ENCODE measurements at regions not wholly inside any gene's neighbourhood (a gene's known extent, or its start where the extent isn't known, plus 50 kb on each side); places are given as distances from the start of the nearest gene placed in this dataset.

- Histone ChIP-seq H3K4me3 (ENCODE audit: low read length) (no peak overlapping the region), H3K4me1 (ENCODE audit: control insufficient read depth, insufficient read depth, low read length) (peaks cover 12% of the 10 kb centered on the region), H3K9me3 (ENCODE audit: control insufficient read depth, low read length) (no peaks in the 10 kb centered on the region), H3K27ac (ENCODE audit: low read length) (no peak overlapping the region), H3K27me3 (ENCODE audit: control insufficient read depth, insufficient read depth) (no peaks in the 10 kb centered on the region)
- ATAC-seq: no peak
- peak in 1 of 3 donors; percentile 4 for DNase-seq
- 92% methylated on average over 11 of the region's 11 CpGs for WGBS
- intact Hi-C loops (cut with DNase I): loop anchor here in 3 of 4 donors (5.0 to 10.0 kb wide), 3 partner anchors 75 to 323 kb away; partner anchors contain the start of gene GSE1 (in 1 of the 3)
Observed at GRCh38 chr16:85391769-85392583, 221.1 kb upstream of the GSE1 start.

- H3K4me1 ChIP-seq (ENCODE audit: control insufficient read depth, insufficient read depth, low read length): peaks cover 12% of the 10 kb centered on the region
- H3K27ac ChIP-seq (ENCODE audit: low read length): no peak overlapping the region
- no peaks in the 10 kb centered on the region for H3K27me3 ChIP-seq (ENCODE audit: control insufficient read depth, insufficient read depth)
- intact Hi-C loops (cut with DNase I): loop anchor here in 3 of 4 donors (5.0 to 10.0 kb wide), 3 partner anchors 74 to 322 kb away; partner anchors contain the start of gene GSE1 (in 1 of the 3)
- H3K4me3 ChIP-seq (ENCODE audit: low read length): no peak overlapping the region
- no peaks in the 10 kb centered on the region for H3K9me3 ChIP-seq (ENCODE audit: control insufficient read depth, low read length)
- ATAC-seq (no peak), DNase-seq (peak in 2 of 3 donors; percentile 7 to 30)
- 94% methylated on average over 17 of the region's 17 CpGs for WGBS
Observed at GRCh38 chr16:85392756-85393673, 220.1 kb upstream of the GSE1 start.

- ATAC-seq (peak; percentile 5 to 41), DNase-seq (peak; percentile 76 to 91 (median 88))
- Histone ChIP-seq H3K4me1 (ENCODE audit: control insufficient read depth, insufficient read depth, low read length) (peaks cover 12% of the 10 kb centered on the region), H3K4me3 (ENCODE audit: low read length) (no peak overlapping the region), H3K27ac (ENCODE audit: low read length) (no peak overlapping the region), H3K9me3 (ENCODE audit: control insufficient read depth, low read length) (no peaks in the 10 kb centered on the region), H3K27me3 (ENCODE audit: control insufficient read depth, insufficient read depth) (no peaks in the 10 kb centered on the region)
- 54% methylated on average over 34 of the region's 34 CpGs for WGBS
- intact Hi-C loops (cut with DNase I): loop anchor here in 3 of 4 donors (5.0 to 10.0 kb wide), 3 partner anchors 73 to 321 kb away; partner anchors contain the start of gene GSE1 (in 1 of the 3)
Observed at GRCh38 chr16:85393674-85394451, 219.3 kb upstream of the GSE1 start.

GRCh38 chr16:85394456-85395206 lies 218.5 kb upstream of the GSE1 start:
- ATAC-seq: no peak
- intact Hi-C loops (cut with DNase I): loop anchor here in 3 of 4 donors (5.0 to 10.0 kb wide), 3 partner anchors 73 to 320 kb away; partner anchors contain the start of gene GSE1 (in 1 of the 3)
- peak; percentile 15 to 38 (median 32) for DNase-seq
- Histone ChIP-seq H3K27ac (ENCODE audit: low read length) (no peak overlapping the region), H3K4me1 (ENCODE audit: control insufficient read depth, insufficient read depth, low read length) (peaks cover 12% of the 10 kb centered on the region), H3K4me3 (ENCODE audit: low read length) (no peak overlapping the region), H3K27me3 (ENCODE audit: control insufficient read depth, insufficient read depth) (no peaks in the 10 kb centered on the region), H3K9me3 (ENCODE audit: control insufficient read depth, low read length) (no peaks in the 10 kb centered on the region)
- 90% methylated on average over 21 of the region's 21 CpGs for WGBS

GRCh38 chr16:85395207-85395912 lies 217.8 kb upstream of the GSE1 start:
- H3K4me1 ChIP-seq (ENCODE audit: control insufficient read depth, insufficient read depth, low read length): peaks cover 12% of the 10 kb centered on the region
- 33% methylated on average over 25 of the region's 25 CpGs for WGBS
- no peaks in the 10 kb centered on the region for H3K27me3 ChIP-seq (ENCODE audit: control insufficient read depth, insufficient read depth)
- ATAC-seq (peak; percentile 69 to 77), DNase-seq (peak; percentile 84 to 92 (median 89))
- H3K27ac ChIP-seq (ENCODE audit: low read length): peak overlapping the region; percentile 18
- no peaks in the 10 kb centered on the region for H3K9me3 ChIP-seq (ENCODE audit: control insufficient read depth, low read length)
- intact Hi-C loops (cut with DNase I): loop anchor here in 2 of 4 donors (10.0 kb wide), 2 partner anchors 219 to 319 kb away; partner anchors contain the start of gene GSE1 (in 1 of the 2)
- no peak overlapping the region for H3K4me3 ChIP-seq (ENCODE audit: low read length)

- peak; percentile 21 to 71 (median 70) for DNase-seq
- Histone ChIP-seq H3K27me3 (ENCODE audit: control insufficient read depth, insufficient read depth) (no peaks in the 10 kb centered on the region), H3K9me3 (ENCODE audit: control insufficient read depth, low read length) (no peaks in the 10 kb centered on the region), H3K4me3 (ENCODE audit: low read length) (no peak overlapping the region), H3K27ac (ENCODE audit: low read length) (peak overlapping the region; percentile 10), H3K4me1 (ENCODE audit: control insufficient read depth, insufficient read depth, low read length) (peaks cover 12% of the 10 kb centered on the region)
- 42% methylated on average over 24 of the region's 24 CpGs for WGBS
- peak; percentile 4 to 6 for ATAC-seq
- intact Hi-C loops (cut with DNase I): loop anchor here in 2 of 4 donors (10.0 kb wide), 2 partner anchors 219 to 319 kb away; partner anchors contain the start of gene GSE1 (in 1 of the 2)
Observed at GRCh38 chr16:85395913-85396878, 216.9 kb upstream of the GSE1 start.

- Histone ChIP-seq H3K27me3 (ENCODE audit: control insufficient read depth, insufficient read depth) (no peaks in the 10 kb centered on the region), H3K27ac (ENCODE audit: low read length) (no peak overlapping the region), H3K4me3 (ENCODE audit: low read length) (no peak overlapping the region), H3K4me1 (ENCODE audit: control insufficient read depth, insufficient read depth, low read length) (peaks cover 12% of the 10 kb centered on the region), H3K9me3 (ENCODE audit: control insufficient read depth, low read length) (no peaks in the 10 kb centered on the region)
- intact Hi-C loops (cut with DNase I): loop anchor here in 2 of 4 donors (10.0 kb wide), 2 partner anchors 218 to 318 kb away; partner anchors contain the start of gene GSE1 (in 1 of the 2)
- no peak for ATAC-seq
- WGBS: 85% methylated on average over 25 of the region's 25 CpGs
- DNase-seq: peak; percentile 20 to 62 (median 40)
Observed at GRCh38 chr16:85396879-85397871, 215.9 kb upstream of the GSE1 start.
